HepG2 (cell line): ENCODE measurements at regions not wholly inside any gene's neighbourhood (a gene's known extent, or its start where the extent isn't known, plus 50 kb on each side); places are given as distances from the start of the nearest gene placed in this dataset.

ENCODE experiments used
- TF ChIP-seq, protein P1 (sequence below), 2 experiments: fragments of 450-650 bp in 1 of 2; sonication (generic) in 1 of 2; formaldehyde crosslinking in 1 of 2; IDR thresholded peaks; 2 replicates each; pipeline versions ENCODE4 v1.6.1 to v1.8.0; 2016 to 2022; ENCODE audit warnings: antibody characterized with exemption in 1 of 2, mild to moderate bottlenecking in 1 of 2, missing genetic modification reagents in 1 of 2

- TF ChIP-seq, protein P1, sequence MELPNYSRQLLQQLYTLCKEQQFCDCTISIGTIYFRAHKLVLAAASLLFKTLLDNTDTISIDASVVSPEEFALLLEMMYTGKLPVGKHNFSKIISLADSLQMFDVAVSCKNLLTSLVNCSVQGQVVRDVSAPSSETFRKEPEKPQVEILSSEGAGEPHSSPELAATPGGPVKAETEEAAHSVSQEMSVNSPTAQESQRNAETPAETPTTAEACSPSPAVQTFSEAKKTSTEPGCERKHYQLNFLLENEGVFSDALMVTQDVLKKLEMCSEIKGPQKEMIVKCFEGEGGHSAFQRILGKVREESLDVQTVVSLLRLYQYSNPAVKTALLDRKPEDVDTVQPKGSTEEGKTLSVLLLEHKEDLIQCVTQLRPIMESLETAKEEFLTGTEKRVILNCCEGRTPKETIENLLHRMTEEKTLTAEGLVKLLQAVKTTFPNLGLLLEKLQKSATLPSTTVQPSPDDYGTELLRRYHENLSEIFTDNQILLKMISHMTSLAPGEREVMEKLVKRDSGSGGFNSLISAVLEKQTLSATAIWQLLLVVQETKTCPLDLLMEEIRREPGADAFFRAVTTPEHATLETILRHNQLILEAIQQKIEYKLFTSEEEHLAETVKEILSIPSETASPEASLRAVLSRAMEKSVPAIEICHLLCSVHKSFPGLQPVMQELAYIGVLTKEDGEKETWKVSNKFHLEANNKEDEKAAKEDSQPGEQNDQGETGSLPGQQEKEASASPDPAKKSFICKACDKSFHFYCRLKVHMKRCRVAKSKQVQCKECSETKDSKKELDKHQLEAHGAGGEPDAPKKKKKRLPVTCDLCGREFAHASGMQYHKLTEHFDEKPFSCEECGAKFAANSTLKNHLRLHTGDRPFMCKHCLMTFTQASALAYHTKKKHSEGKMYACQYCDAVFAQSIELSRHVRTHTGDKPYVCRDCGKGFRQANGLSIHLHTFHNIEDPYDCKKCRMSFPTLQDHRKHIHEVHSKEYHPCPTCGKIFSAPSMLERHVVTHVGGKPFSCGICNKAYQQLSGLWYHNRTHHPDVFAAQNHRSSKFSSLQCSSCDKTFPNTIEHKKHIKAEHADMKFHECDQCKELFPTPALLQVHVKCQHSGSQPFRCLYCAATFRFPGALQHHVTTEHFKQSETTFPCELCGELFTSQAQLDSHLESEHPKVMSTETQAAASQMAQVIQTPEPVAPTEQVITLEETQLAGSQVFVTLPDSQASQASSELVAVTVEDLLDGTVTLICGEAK (IDR thresholded peaks at IDR 0.05): no peak
- TF ChIP-seq, protein P1 (CRISPR knock-in tag; IDR thresholded peaks at IDR 0.05): no peak
These were observed 65.9 kb downstream of the KCNRG start (continued) for GRCh38 chr13:50080911-50081678.
